Erythroblast (primary cell): ENCODE measurements at regions not wholly inside any gene's neighbourhood (a gene's known extent, or its start where the extent isn't known, plus 50 kb on each side); places are given as distances from the start of the nearest gene placed in this dataset.

ENCODE experiments used
- GATA1 ChIP-seq: IDR thresholded peaks from 2 replicates; pipeline ENCODE4 v1.6.1; 2011; ENCODE audit warnings: low read depth, mild to moderate bottlenecking, control low read depth, low read length, moderate library complexity
- POLR2A ChIP-seq: IDR thresholded peaks from 2 replicates; pipeline ENCODE4 v1.6.1; 2011; ENCODE audit warnings: mild to moderate bottlenecking, low read length

DNA sequence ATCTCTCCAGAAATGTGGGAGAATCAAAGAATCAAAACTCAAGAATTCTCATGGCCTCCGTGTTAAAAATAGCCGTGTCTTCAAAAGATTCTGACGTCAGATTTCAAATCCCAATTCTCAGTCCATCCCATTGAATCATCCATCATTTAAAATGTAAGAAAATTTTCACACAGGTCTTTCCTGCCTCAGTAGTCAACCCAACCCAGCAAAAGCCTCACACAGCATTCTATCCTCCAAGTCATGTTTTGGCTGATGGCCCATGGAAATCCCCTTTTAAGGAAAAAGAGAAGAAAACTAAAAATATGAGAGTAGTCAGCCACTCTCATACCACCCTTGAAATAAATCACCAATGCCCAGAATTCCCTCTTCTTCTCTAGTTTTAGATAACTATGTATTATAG, 211.8 kb downstream of the C1D start:
- TF ChIP-seq POLR2A (no peak), GATA1 (no peak)
